GM18499 (cell line): ENCODE measurements at regions not wholly inside any gene's neighbourhood (a gene's known extent, or its start where the extent isn't known, plus 50 kb on each side); places are given as distances from the start of the nearest gene placed in this dataset.

Source experiments
- ATAC-seq: cut with Tn5 transposase; IDR thresholded peaks from one replicate; pipeline ENCODE4 v1.9.1; 2021; ENCODE audit warnings: moderate number of reproducible peaks; ENCODE audit not compliant: insufficient read depth, unreplicated experiment

DNA sequence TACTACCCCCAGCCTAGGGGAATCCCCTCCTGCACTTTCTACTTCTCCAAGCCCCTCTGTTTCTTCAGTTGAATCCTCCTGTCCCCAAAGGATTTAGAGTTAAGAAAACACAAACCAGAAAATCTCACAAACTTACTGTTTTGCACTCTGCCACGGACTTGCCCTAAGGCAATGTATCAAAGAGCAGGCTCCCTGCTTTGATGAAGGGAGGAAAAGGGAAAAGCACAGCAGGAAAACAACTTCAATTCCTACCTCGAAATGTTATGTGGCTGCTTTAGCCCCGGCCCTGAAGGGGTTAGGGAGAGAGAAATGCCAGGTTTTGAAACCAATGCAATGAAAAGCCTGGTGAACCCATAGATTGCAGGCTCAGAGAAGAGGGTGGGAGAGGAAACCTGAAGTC lies 254.7 kb downstream of the MAN2A1 start:
- ATAC-seq, result no peak

DNA sequence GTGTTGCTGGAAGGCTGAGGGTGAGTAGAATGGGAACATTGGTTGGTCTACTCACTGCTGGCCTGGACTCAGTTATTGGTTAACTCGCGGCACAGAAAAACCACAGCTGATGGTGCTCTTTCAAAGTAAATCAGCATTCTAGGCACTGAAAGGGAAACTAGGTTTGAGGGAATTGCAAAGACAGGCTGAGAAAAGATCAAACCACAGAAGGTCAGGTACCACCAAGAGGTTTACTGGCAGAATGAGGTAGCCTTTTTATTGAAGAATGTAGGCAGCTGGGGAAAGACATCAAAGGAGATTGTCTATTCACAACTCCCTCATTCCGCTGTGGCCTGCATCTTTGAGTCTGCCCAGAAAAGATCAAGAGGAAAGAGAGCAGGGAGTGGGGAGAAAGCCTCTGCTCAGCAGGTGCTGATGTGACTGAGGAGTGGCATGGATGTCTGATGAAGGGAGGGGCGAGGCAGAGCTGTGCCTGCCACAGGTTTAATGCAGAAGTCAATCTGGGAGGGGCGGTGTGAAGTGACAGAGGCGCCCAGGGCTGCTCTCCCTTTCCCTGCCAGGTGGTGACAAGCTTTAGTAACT lies 255.5 kb downstream of the MAN2A1 start:
- ATAC-seq, result no peak

DNA sequence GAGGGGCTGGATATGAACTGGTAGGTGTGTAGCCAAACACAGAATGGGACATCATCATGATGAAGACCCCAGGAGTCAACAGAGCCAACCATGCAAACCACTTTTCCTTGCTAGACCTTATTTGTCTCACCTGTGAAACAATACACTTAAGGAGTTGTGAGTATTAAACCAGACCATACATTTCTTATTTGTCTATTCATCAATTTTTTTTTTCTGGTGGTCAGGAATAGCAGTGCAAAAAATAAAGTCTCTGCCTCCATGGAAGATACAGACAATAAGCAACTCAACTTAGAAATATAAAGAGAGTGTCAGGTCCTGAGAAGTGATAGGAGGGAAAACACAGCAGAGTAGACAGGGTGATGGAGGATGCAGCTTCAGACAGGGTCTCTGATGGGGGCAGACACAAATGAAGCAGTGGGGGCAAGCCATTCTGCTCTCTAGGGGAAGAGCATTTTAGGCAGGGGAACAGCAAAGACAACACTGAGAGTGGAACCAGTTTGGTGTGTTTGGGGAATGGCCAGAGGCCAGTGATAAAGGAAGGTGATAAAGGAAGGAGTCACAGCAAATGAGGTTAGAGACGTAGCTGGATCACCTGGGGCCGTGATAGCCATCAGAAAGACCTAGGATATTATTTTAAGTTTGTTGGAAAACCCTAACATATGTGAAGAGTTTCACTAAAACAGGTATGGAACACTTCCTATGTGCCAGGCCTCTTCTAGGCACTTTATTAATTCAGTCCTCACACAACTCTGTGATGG lies 256.2 kb downstream of the MAN2A1 start:
- no peak for ATAC-seq

DNA sequence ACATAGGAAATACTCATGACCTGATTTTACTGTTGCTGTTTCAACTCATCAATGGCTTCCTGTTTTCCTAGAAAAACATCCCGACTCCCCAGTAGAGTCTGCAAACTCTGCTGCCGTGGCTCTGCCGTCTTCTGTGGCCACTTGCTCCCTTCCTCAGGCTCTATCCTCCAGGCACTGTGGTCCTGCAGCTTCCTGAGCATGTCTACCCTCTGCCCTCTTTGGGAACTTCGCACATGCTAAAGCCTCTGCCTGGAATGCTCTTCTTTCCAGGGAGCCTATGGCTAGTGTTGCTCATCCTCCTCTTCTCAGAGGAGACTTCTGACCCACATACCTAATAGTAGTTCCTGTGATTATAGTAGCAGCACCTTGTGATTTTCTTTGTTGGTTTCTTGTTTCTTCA lies 256.9 kb downstream of the MAN2A1 start:
- no peak for ATAC-seq

DNA sequence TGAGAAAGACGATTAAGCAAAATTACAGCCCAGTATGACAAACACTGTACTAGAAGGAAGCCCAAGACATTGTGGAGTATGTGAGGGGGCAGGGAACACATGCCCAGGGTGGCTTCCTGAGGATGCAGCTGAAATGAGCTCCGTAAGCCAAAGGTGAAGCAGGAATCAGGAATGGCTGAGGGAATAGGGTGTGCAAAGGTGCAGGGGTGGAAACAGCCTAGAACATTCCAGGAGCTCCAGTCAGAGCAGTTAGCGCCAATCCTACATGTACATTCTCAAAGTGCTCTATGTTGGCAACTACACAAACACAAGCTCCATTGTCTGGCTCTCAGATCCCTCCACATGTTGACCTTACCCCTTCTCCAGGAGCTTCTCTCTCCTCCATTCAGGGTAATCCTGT lies 257.9 kb downstream of the MAN2A1 start:
- ATAC-seq, result no peak

DNA sequence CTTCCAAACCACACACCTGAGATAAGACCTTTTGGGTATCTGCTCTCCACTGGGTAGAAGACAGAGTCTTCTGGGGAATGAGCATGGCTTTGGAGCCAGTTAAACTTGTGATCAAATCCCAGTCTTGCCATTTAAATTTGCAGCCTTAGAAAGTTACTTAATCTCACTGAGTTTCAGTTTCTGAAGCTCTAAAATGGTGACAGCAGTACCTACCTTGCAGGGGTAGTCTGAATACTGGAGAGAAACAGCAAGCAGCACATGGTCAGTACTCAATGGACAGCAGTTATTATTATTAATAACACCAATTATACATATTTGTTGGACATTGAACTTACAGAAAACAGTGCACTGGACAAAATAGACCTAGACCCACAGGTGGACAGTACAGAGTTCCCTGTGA lies 260.9 kb downstream of the MAN2A1 start:
- no peak for ATAC-seq

DNA sequence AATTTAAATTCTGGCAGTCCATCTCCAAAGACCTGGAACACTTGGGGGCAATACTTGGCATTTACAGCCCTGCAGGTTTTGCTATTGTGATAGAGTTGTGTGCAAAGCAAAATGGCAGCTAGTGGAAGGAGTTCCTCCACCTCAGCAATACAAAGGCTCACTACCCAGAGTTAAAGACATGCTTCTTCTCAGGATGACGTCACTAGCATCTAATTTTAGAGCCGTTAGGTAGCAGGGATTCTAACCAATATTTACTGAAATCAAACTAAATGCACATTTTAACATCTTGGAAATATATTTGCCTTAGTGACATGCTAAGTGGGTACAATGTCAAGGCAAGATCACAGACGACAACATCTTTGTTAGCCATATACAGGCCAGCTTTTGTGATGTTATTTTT lies 261.6 kb downstream of the MAN2A1 start:
- no peak for ATAC-seq

DNA sequence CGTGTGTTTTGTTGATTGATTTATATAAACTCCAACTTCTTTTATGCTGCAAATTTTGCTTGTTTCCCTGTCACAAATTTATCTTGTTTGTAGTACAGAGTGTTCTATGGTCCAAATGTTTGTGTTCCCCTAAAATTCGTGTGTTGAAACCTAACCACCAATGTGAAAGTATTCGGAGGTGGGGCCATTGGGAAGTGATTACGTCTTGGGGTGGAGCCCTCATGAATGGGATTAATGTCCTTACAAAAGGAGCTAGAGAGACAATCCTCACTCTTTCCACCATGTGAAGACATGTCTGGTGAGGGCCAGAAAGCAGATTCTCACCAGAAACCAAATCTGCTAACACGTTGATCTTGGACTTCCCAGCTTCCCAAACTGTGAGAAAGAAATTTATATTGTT lies 262.0 kb downstream of the MAN2A1 start:
- no peak for ATAC-seq

DNA sequence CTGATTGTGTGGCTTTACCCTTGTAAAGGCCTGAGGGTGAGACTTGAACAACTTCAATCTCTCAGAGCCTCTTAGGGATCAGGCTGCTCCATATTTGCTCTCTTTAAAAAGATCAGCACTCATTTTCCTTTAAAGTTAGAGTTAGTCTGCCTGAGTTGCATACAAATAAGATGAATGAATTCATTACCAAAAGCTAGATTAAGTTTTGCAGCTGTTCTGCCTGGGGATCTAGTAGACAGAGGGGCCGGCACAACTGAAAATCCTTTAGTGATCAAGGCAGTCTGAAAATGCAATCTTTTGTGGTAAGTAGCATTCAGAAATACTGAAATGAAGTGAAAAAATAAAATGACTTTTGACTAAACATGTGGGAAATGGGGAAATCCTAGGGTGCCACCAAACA lies 264.0 kb downstream of the MAN2A1 start:
- no peak for ATAC-seq

DNA sequence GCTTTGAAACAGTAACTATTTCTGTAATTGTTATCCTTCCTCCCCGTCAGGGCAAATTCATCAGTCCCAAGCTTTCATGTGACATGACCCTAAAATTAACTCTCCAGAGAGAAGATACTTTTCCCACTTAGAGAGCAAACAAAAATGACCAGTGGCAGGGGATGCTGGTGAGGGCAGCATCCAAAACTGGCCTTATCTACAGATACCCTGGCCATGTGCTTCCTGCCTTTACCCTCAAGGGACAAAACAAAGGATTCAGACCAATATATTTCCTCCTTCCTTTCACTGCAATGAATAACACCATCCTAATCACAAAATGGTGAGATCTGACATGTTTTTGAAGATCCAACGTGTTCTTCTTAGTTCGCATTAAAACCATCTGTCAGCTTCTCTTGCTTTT lies 267.2 kb downstream of the MAN2A1 start:
- ATAC-seq, result no peak

DNA sequence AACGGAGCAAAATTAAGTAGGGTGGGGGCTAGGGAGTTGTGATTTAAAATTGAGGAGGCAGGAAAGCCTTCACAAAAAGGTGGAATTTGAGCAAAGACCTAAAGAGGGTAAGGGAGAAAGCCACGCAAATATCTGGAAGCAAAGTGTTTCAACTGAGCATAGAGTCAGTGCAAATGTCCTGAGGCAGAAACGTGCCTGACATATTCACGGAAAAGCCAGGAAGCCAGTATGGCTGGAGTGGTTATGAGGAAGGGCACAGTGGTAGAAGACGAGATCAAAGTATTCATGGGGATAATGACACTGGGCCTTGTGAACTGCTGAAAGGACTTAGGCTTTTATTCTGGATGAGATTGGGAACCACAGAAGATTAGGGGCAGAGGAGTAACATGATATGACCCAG lies 268.4 kb downstream of the MAN2A1 start:
- ATAC-seq, result no peak

DNA sequence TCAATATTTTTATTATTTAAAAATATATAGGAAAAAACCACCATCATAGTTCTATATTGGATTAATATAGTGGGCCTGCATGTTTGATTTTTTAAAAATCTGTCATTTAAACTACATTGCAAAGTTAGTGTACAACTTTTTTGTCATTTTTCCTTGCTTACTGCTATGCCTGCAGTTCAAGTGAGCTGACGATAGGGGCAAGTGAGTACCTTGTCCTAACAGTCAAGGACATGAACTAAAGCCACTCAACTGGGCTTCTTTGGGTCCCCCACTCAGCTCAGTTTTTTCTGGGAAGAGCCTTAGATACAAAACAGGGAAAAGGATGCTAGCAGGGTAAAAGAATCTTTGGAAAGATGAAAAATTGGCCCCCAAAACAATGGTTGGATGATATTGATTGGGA lies 269.9 kb downstream of the MAN2A1 start:
- no peak for ATAC-seq

DNA sequence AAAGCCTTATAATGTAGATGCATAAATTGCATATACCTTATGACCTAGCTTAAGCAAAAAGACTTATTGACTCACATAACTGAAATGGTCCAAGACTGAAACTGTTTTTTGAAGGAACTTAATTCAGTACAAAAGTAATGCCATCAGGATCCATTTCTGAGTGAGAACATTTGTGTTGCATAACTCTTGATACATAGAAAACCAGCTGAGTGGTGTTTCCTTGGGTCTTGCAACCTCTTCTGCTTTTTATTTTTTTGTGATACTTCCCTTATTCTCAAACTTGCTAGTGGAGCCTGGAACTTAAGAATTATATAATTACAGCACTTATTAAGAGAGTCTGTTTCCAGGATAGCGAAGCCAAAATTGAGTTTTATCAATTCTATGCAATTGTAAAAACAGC lies 272.0 kb downstream of the MAN2A1 start:
- no peak for ATAC-seq

DNA sequence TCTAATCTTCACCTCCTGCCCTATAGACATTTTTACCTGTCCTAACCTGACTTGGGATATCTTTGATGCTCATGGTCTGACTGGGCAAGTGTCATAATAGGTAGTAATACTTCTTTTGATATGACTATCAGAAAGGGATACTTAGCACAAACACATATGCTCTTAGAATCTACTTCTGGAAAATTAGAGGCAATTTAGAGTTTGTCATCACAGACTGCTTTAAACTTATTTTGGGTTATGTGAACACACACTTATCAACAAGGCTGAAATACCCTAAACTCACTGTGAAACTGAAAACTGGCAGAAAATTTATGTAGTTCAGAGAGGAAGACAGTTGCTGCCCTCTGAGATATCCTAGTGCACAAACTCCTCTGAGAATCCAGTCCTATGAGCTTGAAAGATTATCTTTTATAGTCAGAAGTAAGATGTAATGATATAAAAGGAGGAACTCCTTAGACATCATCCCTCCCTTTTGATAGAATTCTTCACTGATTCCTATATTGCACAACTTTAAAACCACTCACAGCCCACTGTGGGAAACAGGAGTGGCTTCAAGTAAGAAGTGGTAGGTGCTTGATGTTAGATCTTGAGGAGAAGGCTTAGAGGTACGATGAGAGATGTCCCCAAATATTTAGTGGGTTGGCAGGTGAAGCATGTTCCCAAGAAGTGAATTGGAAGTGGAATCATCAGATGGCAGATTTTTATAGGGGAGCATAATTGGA lies 273.3 kb downstream of the MAN2A1 start:
- no peak for ATAC-seq

DNA sequence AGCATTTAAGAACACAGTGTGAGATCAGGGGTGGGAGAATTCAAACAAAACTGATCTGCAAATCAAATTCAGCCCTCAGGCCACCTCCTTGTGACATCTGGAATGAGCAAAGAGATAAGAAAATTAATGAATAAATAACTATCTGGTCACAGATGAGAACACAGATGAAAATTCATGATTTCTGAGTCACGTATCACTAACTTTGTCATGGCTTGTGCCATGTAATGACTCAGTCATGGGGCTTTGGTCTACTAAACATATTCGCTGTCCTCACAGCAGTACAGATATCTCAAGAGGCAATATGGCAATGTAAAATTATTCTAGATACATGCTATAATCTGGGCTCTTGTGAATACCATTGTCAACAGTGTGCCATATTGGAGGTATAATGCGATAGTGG lies 274.4 kb downstream of the MAN2A1 start:
- no peak for ATAC-seq

DNA sequence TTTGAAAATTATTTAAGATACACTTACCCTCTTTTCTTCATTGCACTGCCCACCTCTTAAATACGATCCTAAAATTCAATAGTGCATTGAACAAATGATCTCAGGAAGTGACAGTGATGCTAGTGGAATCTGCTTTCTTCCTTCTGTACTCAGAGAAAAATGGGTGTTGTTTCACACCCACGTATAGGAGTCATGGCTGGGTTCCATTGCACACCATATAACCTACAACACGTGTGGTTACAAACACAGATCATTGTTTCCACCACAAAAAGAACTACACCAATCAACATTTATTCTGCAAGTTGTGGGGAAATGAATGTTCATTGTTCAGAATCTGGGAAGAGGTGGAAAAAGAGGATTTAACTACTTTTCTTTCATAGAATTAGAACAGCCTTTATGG lies 275.9 kb downstream of the MAN2A1 start:
- ATAC-seq, result no peak

DNA sequence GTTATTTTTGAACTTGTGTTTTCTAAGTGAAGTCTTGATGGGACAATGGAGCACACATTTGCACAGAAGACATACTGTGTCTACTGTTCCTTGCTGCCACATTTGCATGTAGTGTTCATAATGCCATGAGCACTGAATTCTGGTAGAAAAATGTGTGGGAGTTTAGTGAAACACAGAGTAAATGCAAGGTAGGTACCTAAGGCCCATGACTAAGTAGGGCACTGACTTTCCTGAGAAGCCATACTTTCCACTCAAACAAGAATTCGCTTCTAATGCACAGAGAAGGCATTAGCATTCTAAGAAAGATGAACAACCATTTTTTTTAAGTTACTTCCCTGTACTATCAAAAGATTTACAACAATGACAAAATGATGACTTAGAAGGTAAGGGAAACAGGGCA lies 282.2 kb downstream of the MAN2A1 start:
- ATAC-seq, result no peak

DNA sequence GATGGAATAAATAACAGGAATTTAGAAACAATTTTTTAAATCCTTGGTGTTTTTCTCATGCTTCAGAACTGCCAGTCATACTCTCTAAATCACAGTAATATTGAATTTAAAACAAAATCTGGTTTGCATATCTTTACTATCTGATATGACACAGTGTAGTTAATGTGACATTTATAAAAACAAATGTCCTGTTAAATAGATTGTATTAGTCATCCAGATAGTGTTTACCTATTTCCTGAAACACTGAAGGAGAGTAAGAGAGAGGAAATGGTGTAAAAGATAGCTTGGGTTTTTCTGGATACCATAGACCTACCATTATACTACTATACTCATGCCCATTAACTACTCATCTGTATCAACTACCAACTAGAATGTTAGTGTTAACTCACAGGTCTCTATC lies 292.3 kb downstream of the MAN2A1 start:
- no peak for ATAC-seq

DNA sequence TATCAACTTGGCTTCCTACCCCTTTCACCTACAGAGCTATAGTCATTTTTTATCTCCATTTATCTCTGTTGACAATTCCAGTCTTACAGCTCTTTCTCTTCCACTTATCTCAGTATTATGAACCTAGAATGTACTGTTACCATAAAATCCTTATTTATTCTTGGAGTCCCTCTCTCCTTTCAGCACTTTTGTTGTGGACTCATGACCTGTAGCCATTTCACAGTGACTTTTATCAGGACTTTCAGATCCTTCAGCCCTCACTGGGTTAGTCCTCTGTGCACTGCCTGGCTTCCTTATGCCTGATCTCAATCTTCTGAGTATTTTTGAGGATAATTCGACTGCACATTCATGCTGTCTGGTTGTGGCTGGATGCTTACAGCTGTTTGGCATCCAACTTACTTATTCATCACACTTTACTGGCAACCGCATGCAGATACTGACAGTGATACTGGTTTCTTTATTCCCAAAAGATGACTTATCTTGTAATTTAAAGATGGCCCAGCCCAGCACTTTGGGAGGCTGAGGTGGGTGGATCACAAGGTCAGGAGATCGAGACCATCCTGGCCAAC lies 293.3 kb downstream of the MAN2A1 start:
- no peak for ATAC-seq

DNA sequence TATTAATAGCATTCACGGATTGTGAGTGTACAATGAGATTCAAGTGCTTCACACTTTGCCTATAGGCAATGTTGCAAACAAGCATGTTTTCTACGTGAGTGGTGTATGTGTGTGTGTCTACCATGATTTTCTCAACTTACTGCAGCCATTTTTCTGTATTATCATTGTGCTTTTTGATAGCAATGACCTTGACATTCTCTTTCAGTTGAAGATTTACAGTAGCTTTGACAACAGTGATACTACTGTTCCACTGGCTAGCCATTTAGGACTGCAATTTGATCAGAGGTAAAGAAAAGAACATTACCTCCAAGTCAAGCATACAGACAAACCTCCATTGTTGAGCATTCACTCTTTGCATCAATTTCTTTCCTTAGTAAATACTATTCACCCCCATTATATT lies 297.0 kb downstream of the MAN2A1 start:
- no peak for ATAC-seq

DNA sequence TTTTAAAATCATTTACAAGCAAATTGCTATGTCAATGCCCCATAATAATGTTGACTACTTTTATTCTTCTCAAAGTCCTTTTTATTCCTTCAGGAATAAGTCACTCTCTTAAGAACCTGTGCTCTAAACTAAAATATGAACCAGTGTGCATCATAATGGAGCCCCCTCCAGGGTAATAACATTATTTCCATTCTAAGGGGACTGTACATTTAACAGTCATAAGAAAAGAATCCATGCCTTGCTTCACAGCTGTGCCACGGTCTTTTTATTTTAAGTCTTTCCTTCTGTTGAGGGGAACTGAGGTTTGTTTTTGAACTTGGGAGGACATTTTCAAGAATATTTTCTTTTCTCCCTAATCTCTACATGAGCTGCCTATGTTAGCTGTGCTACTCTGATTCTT lies 297.6 kb downstream of the MAN2A1 start:
- ATAC-seq, result no peak
